Ascending aorta (tissue), 2 donors: ENCODE measurements at regions not wholly inside any gene's neighbourhood (a gene's known extent, or its start where the extent isn't known, plus 50 kb on each side); places are given as distances from the start of the nearest gene placed in this dataset.

ENCODE experiments used
- DNase-seq, 2 donors: peaks; one replicate each; pipeline ENCODE4 v3.0.0-alpha.2; 2019; ENCODE audit warnings: low spot score in 2 of 2
- H3K27ac ChIP-seq, 2 donors: fragments of 200-600 bp; sonication (generic); one replicate each; pipeline ENCODE4 v1.5.1; 2016 to 2017; ENCODE audit warnings: mild to moderate bottlenecking in 1 of 2
- H3K27me3 ChIP-seq: fragments of 200-600 bp; sonication (generic); one replicate; pipeline ENCODE4 v1.5.1; 2017
- H3K36me3 ChIP-seq, 2 donors: fragments of 200-600 bp; sonication (generic); one replicate each; pipeline ENCODE4 v1.5.1; 2016
- H3K4me1 ChIP-seq, 2 donors: fragments of 200-600 bp; sonication (generic); one replicate each; pipeline ENCODE4 v1.5.1; 2016 to 2017; ENCODE audit warnings: mild to moderate bottlenecking in 1 of 2
- H3K4me3 ChIP-seq, 2 donors: fragments of 200-600 bp; sonication (generic); one replicate each; pipeline ENCODE4 v1.5.1; 2016 to 2017; ENCODE audit warnings: mild to moderate bottlenecking in 1 of 2
- H3K9me3 ChIP-seq, 2 donors: fragments of 200-600 bp; sonication (generic); one replicate each; pipeline ENCODE4 v1.5.1; 2016
- CTCF ChIP-seq, 3 experiments: fragments of 200-600 bp in 2 of 3; fragments of 450-650 bp in 1 of 3; sonication (generic) in 2 of 3; IDR thresholded peaks; one replicate each; pipeline ENCODE4 v1.5.1; 2016 to 2019; ENCODE audit warnings: antibody characterized with exemption in 3 of 3, mild to moderate bottlenecking in 1 of 3, moderate library complexity in 1 of 3
- intact Hi-C: fragments of 100-400 bp; cut with DNase I; formaldehyde crosslinking; loops from one replicate; pipeline ENCODE4 v1.15.1; 2023

- H3K4me1 ChIP-seq: peaks cover 0 to 4% of the 10 kb centered on the region in 2 donors
- H3K27ac ChIP-seq: no peak overlapping the region
- intact Hi-C loops: no loop called here
- H3K36me3 ChIP-seq: no peaks in the 10 kb centered on the region
- no peak for TF ChIP-seq CTCF (IDR thresholded peaks at IDR 0.05)
- no peaks in the 10 kb centered on the region for H3K9me3 ChIP-seq
- H3K4me3 ChIP-seq: no peak overlapping the region
- no peaks in the 10 kb centered on the region for H3K27me3 ChIP-seq
- no peak for DNase-seq
These were observed 226.2 kb upstream of the TNP1 start for GRCh38 chr2:217086038-217086522.

- no peak for TF ChIP-seq CTCF (IDR thresholded peaks at IDR 0.05)
- Histone ChIP-seq H3K9me3 (no peaks in the 10 kb centered on the region), H3K4me1 (peaks cover 0 to 4% of the 10 kb centered on the region in 2 donors), H3K27ac (no peak overlapping the region), H3K36me3 (no peaks in the 10 kb centered on the region), H3K4me3 (no peak overlapping the region), H3K27me3 (no peaks in the 10 kb centered on the region)
- no peak for DNase-seq
- intact Hi-C loops: no loop called here
These were observed 225.7 kb upstream of the TNP1 start for GRCh38 chr2:217085543-217085942.

GRCh38 chr2:217081799-217082198, 221.9 kb upstream of the TNP1 start:
- Histone ChIP-seq H3K4me1 (no peaks in the 10 kb centered on the region), H3K27me3 (no peaks in the 10 kb centered on the region), H3K27ac (no peak overlapping the region), H3K36me3 (no peaks in the 10 kb centered on the region), H3K9me3 (no peaks in the 10 kb centered on the region), H3K4me3 (no peak overlapping the region)
- no peak for TF ChIP-seq CTCF (IDR thresholded peaks at IDR 0.05)
- intact Hi-C loops: no loop called here
- DNase-seq: no peak

GRCh38 chr2:217079165-217079564, 219.3 kb upstream of the TNP1 start:
- Histone ChIP-seq H3K27me3 (no peaks in the 10 kb centered on the region), H3K4me1 (peaks cover 0 to 10% of the 10 kb centered on the region in 2 donors), H3K36me3 (no peaks in the 10 kb centered on the region), H3K4me3 (no peak overlapping the region), H3K27ac (no peak overlapping the region), H3K9me3 (no peaks in the 10 kb centered on the region)
- intact Hi-C loops: no loop called here
- no peak for TF ChIP-seq CTCF (IDR thresholded peaks at IDR 0.05)
- DNase-seq: no peak

- H3K9me3 ChIP-seq: no peaks in the 10 kb centered on the region
- no peak overlapping the region for H3K27ac ChIP-seq
- H3K4me1 ChIP-seq: peaks cover 0 to 10% of the 10 kb centered on the region in 2 donors
- H3K27me3 ChIP-seq: no peaks in the 10 kb centered on the region
- H3K4me3 ChIP-seq: no peak overlapping the region
- DNase-seq: no peak
- TF ChIP-seq CTCF (IDR thresholded peaks at IDR 0.05): no peak
- no peaks in the 10 kb centered on the region for H3K36me3 ChIP-seq
- intact Hi-C loops: no loop called here
These were observed 218.1 kb upstream of the TNP1 start for GRCh38 chr2:217077831-217078407.
